ENCODE measurements at regions not wholly inside any gene's neighbourhood (a gene's known extent, or its start where the extent isn't known, plus 50 kb on each side); places are given as distances from the start of the nearest gene placed in this dataset.

DNA sequence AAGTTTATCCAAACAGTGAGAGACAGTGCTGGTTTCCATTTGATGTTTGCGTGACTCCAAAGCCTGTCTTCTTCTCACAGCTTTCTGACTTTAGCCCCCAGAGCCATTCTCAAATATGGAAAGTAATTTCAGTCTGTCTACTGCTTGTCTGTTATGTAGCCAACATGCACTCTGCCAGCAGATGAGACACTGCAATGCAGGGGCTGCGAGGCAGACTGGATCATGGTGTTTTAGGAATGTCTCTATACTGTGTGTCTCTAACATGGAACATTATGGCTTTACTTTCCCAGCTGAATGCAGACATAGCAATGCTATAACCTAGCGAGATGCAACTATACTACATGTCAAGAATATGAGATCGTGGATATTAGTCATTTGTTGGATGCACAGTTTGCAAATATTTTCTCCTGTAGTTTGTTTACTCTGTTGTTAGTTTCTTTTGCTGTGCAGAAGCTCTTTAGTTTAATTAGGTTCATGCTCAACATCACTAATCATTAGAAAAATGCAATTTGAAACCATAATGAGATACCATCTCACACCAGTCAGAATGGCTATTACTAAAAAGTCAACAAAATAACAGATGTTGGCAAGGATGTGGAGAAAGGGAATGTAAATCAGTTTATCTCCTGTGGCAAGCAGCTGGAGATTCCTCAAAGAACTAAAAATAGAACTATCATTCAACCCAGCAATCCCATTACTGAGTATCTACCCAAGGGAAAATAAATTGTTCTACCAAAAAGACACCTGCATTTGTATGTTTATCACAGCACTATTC is 235.8 kb upstream of the TMTC1 start:
- DNase-seq (ENCODE audit: low spot score), result no peak

DNA sequence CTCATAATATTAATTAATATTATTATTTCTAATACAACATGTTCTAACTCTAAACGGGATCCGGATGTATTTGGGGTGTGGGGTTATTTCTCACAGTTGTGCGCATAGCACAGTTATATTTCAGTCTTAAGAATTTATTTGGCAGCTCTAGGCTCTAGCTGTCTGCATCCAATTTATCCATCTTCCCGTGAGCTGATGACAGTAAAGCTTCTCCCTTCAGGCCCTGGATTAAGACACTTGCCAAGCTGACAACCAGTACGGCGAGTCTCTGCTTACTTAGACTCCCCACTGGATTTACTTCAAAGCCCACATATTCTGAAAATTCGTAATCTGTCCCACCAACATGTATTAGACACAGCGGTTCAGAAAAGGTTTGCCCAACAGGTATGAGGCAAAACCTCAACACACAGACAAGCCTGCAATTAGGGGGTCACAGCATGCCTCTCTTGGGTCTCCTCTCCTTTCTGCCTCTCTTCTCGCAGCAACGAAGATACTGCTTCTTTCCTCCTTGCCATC is 232.9 kb upstream of the TMTC1 start:
- DNase-seq (ENCODE audit: low spot score), result no peak

DNA sequence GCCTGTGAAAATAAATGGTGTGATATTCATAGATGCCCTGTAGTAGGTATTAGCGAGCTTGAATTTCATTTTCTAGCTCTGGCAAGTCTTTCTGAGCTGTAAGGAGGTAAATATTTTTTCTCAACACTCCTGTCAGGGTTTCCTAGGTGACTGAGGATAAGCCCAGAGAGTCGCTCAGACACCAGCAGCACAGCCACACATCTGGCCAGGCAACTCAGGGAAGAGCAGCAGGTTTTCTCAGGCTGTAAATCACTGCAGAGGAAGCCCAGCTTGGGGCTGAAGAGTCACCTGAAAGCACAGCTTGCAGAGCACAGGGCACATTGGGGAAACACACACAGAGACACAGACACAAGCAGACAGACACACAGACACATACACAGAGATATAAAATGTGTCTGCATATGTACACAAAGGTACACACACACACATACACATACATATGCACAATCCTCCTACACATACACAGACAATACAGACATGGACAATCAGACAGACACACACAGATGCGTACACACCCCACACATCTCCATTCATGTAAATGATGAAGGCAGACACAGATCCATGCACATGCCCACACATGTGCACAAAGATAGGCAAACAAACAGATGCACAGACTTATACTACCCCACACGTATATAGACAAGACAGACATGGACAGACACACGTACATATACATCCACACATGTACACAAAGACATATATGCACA is 232.0 kb upstream of the TMTC1 start:
- no peak for DNase-seq (ENCODE audit: low spot score)

DNA sequence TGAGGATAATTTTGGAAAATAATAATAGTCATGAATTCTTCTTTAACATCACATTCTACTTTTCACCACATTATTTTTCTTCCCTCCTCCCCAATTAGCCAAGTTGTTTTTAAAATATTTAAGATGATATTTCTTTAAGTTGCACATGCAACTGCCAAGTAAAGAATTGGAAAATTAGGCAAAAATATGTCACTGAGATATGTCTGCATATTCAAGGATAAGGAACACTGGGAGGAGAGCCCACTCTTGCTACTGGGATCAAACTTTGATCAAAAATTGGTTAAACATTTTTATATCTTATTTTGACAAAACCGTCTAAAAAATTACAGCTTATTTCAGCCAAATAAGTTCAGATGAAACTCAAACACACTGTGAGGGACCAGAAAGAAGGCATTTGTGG is 231.2 kb upstream of the TMTC1 start:
- DNase-seq (ENCODE audit: low spot score), result no peak

DNA sequence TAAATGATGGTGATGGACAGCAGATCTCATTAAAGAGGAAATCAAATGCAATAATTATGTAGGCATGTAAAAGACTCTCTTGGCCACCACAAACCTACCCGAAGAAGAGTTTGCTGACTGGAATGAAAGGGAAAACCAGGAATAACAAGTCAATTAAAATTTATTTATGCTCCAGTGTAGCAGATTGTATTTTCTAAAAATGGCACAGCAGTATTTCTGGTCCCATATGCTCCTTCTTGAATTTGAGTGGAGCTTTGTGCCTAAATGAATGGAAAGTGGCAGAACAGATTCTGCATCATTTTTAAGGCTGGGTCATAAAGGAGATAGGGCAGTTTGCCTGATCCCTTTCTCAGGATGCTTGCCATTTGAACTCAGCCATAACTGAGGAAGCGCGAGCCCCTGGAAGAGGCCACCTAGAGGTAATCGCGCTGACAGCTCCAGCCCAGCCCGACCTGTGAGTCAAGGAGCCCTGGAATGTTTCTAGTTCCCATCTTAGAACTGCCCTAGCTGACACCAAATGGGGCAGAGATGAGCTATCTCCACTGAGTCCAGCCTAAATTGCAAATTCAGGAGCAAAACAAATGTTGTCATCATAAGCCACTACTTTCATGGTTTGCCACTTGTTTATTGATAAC is 229.2 kb upstream of the TMTC1 start:
- DNase-seq (ENCODE audit: low spot score), result no peak

DNA sequence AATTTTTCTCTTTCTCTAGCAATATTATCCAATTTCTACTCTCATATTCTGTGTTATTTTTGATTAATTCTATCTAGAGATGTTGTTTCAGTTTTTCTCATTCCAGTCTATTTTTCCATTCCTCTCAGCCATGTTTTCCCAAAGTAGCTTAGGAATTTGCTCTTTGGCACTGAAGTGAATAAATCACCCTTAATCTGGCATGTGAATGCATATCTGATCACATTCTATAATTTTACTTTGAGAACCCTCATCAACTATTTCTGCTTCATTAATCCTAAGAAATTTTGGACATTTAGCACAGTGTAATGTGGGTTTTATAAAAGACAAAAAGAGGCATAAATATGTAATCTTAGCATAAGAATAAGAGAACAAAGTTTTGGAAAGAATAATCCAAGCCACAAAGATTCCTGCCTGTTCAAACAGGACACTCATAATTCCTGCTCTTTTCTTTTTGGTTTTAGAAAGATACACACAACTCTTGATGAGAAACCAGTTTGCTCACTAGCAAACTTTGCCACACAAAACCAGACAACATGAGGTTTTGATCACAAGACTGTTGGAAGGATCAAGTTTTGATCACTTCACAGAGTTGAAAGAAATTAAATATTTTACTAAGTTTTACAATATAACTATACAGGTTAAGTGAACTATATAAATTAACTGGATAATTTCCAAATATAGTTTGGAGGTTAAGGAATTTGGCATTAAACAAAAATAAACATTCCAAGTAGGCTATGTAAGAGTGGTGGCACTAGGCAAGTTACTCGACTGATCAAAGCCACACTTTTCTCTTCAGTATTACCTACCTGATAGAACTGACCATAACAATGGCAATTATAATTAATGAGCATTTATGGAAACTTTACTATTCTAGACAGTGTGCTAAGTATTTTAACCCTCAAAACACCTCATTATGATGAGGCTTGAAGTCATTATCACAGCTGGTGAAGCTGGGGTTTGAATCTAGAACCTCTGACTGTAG is 226.6 kb upstream of the TMTC1 start:
- no peak for DNase-seq (ENCODE audit: low spot score)

DNA sequence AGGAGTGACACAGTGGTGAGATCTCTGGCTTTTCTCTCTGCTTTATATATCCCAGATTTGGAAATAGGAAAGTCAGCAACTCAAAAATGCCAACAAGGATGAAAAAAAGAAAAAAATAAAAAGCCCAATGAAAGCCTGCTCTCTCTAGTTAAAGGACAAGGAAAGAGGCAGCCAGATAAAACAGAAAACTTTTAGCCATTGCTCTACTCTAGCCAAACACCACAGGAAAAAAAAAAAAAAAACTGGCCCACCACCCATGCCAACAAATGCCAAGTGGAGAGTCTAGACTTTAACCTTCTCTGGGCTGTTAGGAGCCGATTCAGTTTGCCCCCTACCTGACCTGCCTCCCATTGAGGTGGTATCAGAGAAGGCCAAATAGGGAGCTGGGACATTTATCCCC is 222.3 kb upstream of the TMTC1 start:
- DNase-seq (ENCODE audit: low spot score), result no peak

DNA sequence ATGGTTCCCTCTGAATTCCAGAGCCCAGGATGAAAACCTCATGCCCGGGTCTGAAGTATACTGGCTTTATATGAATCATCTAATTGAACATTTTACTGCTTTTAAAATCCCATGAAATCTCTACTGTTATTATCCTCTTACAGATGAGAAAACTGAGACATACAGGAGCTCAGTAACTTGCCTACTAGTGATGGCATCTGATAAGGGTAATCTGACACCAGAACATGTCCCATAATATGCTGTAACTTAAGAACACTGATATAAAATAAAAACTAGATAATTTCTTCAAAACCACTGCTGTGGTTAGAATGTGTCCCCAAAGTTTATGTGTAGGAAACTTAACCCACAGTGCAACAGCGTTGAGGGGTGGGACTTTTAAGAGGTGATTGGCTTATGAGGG is 219.6 kb upstream of the TMTC1 start:
- no peak for DNase-seq (ENCODE audit: low spot score)

DNA sequence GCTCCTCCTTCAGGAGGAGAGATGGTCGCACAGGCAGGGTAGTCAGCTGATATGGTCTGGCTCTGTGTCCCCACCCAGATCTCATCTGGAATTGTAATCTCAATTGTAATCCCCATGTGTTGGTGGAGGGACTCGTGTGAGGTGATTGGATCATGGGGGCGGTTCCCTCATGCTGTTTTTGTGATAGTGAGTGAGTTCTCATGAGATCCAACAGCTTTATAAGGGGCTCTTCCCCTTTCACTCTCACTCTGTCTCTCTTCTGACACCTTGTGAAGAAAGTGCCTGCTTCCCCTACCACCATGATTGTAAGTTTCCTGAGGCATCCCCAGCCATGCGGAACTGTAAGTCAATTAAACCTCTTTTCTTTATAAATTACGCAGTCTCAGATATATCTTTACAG is 218.9 kb upstream of the TMTC1 start:
- DNase-seq (ENCODE audit: low spot score), result no peak

DNA sequence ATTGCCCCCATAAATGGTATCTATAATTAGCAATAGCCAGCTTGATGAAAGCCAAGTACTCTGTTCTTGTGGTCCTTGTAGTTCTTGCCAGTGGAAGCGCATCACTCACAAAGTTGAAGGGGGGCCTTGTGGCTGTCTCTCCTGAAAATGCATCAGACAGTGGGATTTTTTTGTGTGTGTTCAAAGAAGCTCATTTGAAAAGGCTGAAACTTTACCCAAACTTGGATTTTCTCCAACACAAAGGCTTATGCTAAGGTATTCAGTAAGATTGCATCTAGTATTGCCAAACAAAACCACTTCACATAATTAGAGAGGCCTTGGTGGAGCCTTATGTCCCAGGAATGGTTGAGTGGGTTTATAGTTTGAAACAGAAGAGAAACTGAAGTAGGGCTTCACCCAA is 216.7 kb upstream of the TMTC1 start:
- DNase-seq (ENCODE audit: low spot score), result no peak

DNA sequence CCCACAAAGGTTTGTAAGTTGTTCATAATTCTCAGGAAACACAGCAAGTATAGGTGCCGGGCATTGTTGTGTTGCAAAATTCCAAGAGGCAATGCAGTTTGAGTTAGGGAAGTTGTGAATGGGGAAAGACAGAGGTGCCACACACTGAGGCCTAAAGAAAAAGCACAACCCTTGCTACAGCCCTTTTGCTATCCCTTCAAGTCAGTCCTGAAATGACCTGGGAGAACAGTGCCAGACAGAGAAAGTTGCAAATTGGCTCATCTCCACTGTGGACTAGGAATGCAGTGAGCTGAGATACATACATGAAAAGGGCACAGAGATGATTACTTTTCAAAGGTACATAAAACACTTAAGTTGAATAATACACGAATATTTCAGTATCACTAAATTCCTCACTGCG is 213.3 kb upstream of the TMTC1 start:
- no peak for DNase-seq (ENCODE audit: low spot score)

DNA sequence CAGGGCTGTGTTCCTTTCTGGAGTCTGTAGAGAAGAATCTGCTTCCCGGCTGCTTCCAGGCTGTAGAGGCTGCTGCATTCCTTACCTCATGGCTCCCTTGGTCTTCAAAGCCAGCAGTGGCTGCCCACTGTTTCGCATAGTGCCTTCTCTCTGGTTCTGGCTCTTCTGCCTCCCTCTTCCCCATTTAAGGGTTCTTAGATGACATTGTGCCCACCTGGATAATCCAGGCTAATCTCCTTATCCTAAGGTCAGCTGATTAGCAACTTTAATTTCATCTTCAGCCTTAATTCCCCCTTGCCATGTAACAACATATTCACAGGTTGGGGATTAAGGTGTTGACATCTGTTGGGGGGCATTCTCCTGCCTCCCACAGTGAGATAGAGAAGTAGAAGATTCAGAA is 208.6 kb upstream of the TMTC1 start:
- no peak for DNase-seq (ENCODE audit: low spot score)

DNA sequence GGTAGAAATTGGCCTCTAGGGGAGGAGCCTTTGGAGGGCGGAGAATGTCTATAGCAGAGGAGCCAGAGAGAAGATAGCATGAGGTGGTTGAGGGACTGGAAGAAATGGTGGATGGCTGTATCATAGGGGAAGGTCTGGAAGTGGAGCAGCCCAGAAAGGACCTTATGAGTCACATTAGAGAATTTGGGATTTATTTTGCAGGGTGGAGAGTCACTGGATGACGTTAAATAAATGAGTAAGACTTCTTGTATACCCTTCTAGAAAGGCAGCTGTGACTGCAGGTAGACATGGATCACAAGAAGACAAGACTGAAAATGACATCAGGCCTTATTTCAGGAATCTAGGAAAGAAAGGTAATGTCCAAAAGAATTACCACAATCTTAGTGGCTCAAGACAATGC is 208.2 kb upstream of the TMTC1 start:
- no peak for DNase-seq (ENCODE audit: low spot score)

DNA sequence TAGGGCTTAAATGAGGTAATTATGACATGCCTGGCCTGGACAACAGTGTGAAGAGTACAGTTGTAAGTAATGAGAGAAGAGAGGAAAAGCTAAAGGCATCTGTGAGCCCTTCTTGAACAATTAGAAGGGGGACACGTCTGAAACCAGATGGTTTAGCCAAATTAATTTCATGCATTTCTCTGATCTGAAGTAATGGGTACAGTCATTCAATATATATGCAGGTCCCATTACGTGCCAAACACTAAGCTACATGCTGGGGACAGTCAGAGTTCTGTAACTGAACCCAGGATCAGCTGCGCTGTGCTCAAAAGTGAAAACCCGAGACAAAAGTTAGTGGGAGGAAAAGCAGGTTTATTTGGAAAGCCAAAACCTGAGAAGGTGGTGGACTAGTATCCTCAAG is 207.2 kb upstream of the TMTC1 start:
- DNase-seq (ENCODE audit: low spot score), result no peak

DNA sequence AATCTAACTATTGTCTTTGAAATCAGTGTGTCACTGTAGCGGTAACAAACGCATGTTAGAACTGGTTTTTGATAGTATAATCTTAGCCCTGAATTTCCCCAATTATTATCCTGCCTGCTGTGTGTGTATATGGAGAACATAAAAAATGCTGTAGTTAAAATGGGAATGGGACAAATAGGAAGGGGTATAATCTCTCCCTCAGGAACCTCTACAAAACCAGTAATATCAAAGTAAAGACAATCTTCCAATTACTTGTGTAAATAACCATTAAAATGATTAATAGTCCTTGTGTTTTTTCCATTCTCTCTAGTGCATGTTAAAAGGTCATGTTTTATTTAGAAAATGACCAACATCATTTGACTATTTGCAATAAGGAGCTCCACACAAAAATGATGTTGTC is 200.1 kb upstream of the TMTC1 start:
- no peak for DNase-seq (ENCODE audit: low spot score)

DNA sequence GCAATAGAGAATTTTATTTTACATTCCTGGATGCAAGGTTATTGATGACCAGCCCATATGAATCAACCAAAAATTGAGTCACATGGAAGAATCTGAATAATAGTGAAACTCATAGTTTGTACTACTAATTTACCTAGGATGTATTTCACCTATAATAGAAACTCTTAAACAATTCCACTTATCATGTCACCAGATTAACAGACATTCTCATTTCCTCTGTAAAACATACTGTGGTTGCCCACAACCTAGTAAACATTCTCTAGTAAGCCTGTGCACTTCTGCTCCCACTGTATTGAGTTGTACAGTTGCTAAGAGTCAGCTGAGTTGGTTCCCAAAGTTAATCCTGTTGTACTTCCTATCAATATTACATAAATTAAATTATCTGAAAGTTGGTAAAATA is 196.6 kb upstream of the TMTC1 start:
- no peak for DNase-seq (ENCODE audit: low spot score)

DNA sequence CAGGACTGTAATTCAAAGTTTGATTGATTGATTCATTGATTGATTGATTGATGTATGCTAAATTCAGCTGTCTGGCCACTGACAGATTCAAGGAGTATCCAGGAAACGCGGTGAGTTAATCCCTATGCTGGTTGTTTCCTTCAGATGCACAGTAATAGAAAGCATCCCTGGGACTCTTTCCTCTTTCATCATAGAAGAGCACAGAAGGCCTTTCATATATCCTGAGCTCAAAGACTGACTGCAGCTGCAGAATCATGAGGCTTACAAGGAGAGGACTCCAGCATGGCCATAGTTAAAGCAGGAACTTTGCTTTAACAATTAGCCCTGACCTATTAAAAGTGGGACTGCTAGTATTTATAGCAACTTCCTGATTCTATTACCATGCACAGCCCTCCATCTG is 187.7 kb upstream of the TMTC1 start:
- no peak for DNase-seq (ENCODE audit: low spot score)

DNA sequence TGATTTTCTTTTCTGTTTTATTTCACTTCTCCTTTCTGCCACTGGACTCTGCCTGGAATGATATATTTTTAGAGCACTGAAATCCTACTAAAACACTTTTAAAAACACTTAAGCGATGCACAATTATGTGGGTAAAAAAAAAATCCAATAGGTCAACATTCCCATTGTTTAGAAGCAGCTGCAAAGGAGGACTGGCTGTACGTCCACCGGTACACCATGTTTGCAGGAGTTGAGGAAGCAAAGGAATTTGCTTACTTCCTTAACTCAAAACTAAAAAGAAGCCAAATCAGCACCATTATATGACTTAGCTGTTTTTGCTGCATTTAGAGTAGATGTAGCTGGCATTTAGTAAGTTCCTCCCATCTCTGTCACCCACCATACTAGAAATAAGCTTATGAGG is 186.8 kb upstream of the TMTC1 start:
- no peak for DNase-seq (ENCODE audit: low spot score)

DNA sequence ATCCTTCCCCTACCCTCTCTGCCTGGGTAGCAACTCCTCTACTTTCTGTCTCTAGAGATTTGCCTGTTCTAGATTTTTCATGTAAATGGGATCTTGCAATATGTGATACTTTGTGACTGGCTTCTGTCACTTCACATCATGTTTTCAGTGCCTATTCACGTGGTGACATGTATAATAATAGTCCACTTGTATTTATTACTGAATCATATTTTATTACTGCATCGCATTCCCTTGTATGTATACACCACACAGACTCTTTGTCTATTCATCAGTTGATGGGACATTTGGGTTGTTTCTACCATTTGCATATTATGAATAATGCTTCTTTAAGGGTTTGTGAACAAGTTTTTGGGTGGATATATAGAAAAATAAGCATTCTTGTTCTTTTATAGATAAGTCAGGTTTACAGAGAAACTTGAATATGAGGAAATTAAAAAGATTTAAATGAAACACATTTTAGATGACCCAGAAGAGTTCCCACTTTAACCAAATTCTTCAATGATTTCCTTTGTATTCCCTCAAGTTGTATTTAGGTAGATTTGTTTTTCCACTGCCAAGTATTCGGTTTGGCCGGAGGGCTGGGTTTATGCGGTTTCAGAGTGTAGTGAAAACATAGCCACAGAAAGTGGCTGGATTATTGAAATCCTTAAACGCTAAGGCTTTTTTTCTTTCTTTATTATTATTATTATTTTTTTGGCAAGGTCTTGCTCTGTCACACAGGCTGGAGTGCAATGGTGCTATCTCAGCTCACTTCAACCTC is 178.7 kb upstream of the TMTC1 start:
- DNase-seq (ENCODE audit: low spot score), result no peak

DNA sequence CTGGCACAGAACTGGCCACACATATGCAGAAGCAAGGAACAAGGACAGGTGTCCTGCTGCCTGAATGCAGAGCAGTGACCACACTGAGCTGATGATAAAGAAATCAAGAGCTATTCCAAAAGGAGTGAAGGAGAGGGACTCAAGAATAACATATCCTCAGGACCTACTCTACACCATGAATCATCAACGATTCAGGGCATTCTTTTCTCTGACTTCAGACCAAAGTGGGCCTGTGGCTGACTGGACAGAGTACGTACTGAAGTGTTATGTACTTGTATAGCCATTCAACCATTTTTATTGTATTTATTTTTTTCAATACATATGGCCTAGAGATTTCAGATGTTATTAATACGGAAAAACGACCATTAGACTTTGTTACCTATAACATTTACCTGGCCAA is 177.5 kb upstream of the TMTC1 start:
- DNase-seq (ENCODE audit: low spot score), result no peak

DNA sequence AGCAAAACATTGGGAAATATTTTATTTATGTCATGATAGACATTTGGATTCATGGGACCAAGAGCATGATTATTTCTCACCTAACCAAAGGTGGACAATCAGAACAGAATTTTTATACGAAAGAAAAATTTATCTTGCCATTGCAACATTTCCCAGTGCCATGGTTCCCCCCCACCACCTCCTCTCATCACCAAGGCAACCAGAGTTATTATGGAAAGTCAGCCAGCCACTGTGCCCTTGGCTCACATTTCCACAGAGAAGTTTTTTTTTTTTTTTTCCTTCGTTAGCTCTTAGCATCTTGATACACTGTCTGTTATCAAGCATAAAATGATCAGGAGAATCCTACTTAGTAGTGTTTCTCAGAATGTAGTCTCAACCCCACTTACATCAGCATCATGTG is 176.4 kb upstream of the TMTC1 start:
- no peak for DNase-seq (ENCODE audit: low spot score)

All from HuH-7 (cell line).